H1 (cell line): ENCODE measurements at regions not wholly inside any gene's neighbourhood (a gene's known extent, or its start where the extent isn't known, plus 50 kb on each side); places are given as distances from the start of the nearest gene placed in this dataset.

Experiments used
- CTCF ChIA-PET: fragments of 300-600 bp; sonication (Branson Sonifier 250); formaldehyde crosslinking; loops from one replicate; lab custom pipeline; 2021; ENCODE audit not compliant: partially characterized antibody; lab: Charles Lee
- POLR2A ChIA-PET: fragments of 300-600 bp; sonication (Branson Sonifier 250); formaldehyde crosslinking; loops from one replicate; lab custom pipeline; 2021; ENCODE audit warnings: inconsistent platforms; ENCODE audit not compliant: partially characterized antibody; lab: Charles Lee
- DNase-seq, 2 experiments: peaks; one replicate each; pipeline versions ENCODE4 v3.0.0 to v3.0.0-alpha.2; 2010 to 2022; ENCODE audit warnings: low spot score in 2 of 2, low read depth in 1 of 2, mixed read lengths in 1 of 2
- FAIRE-seq: peaks from 2 replicates; lab custom pipeline; 2011; peaks lifted over from hg19 to GRCh38; lab: Jason Lieb, UNC
- H2AFZ ChIP-seq: 2 replicates; pipeline ENCODE4 v1.8.1; 2012; ENCODE audit warnings: low read length, inconsistent platforms
- H2AK5ac ChIP-seq: 2 replicates; pipeline ENCODE4 v1.6.1; 2013; ENCODE audit warnings: low read depth, low read length
- H2BK120ac ChIP-seq: replicated peaks from 2 replicates; pipeline ENCODE3; 2013; ENCODE audit warnings: low read depth, low read length, inconsistent platforms
- H2BK12ac ChIP-seq: 2 replicates; pipeline ENCODE4 v1.6.1; 2013; ENCODE audit warnings: low read depth, low read length
- H2BK15ac ChIP-seq: 2 replicates; pipeline ENCODE4 v1.6.1; 2013; ENCODE audit warnings: low read length
- H2BK20ac ChIP-seq: 2 replicates; pipeline ENCODE4 v1.6.1; 2013; ENCODE audit warnings: low read length
- H2BK5ac ChIP-seq: 2 replicates; pipeline ENCODE4 v1.6.1; 2013; ENCODE audit warnings: low read depth, low read length
- H3K14ac ChIP-seq: 2 replicates; pipeline ENCODE4 v1.6.1; 2013; ENCODE audit warnings: inconsistent platforms; ENCODE audit not compliant: insufficient read length
- H3K18ac ChIP-seq: 2 replicates; pipeline ENCODE4 v1.6.1; 2013; ENCODE audit warnings: low read length; ENCODE audit errors: extremely low read depth
- H3K23ac ChIP-seq: 2 replicates; pipeline ENCODE4 v1.6.1; 2013; ENCODE audit warnings: inconsistent platforms; ENCODE audit not compliant: insufficient read length
- H3K23me2 ChIP-seq: 2 replicates; pipeline ENCODE4 v1.6.1; 2013; ENCODE audit warnings: low read depth, low read length
- H3K27ac ChIP-seq: 2 replicates; pipeline ENCODE4 v1.6.1; 2011; ENCODE audit warnings: low read depth, low read length, inconsistent platforms
- H3K27me3 ChIP-seq, 4 experiments: replicated peaks in 1 of 4; 1 replicate in 1 of 4; 2 replicates in 3 of 4; pipeline versions ENCODE4 v1.6.1 to v1.8.1; 2011 to 2013; ENCODE audit warnings: low read length in 3 of 4, mild to moderate bottlenecking in 3 of 4, inconsistent platforms in 2 of 4, mixed read lengths in 2 of 4, moderate library complexity in 1 of 4; ENCODE audit not compliant: control insufficient read depth in 3 of 4, insufficient read depth in 3 of 4; ENCODE audit errors: extremely low read depth in 1 of 4
- H3K36me3 ChIP-seq, 4 experiments: 2 replicates each; pipeline versions ENCODE4 v1.6.1 to v1.8.1; 2011 to 2013; ENCODE audit warnings: mild to moderate bottlenecking in 4 of 4, low read length in 3 of 4, moderate library complexity in 2 of 4, control low read depth in 1 of 4, inconsistent platforms in 1 of 4; ENCODE audit not compliant: insufficient read depth in 4 of 4, control insufficient read depth in 2 of 4
- H3K4ac ChIP-seq: replicated peaks from 2 replicates; pipeline ENCODE3; 2013; ENCODE audit warnings: low read length, low read depth, mixed read lengths, inconsistent platforms; ENCODE audit not compliant: insufficient read length
- H3K4me1 ChIP-seq, 4 experiments: replicated peaks in 1 of 4; 1 replicate in 1 of 4; 2 replicates in 3 of 4; pipeline versions ENCODE4 v1.6.1 to v1.8.1; 2011 to 2013; ENCODE audit warnings: low read length in 3 of 4, inconsistent platforms in 2 of 4, mixed read lengths in 1 of 4; ENCODE audit not compliant: insufficient read depth in 4 of 4, control insufficient read depth in 3 of 4
- H3K4me2 ChIP-seq, 2 experiments: 2 replicates each; pipeline versions ENCODE4 v1.6.1 to v1.8.1; 2011 to 2013; ENCODE audit warnings: low read depth in 2 of 2, low read length in 2 of 2, control low read depth in 1 of 2, inconsistent platforms in 1 of 2, mild to moderate bottlenecking in 1 of 2; ENCODE audit not compliant: insufficient read depth in 1 of 2
- H3K4me3 ChIP-seq, 4 experiments: fragments of 200-600, 300-600 bp in 1 of 4; sonication (generic), shearing (Covaris generic), sonication (Bioruptor Twin) in 1 of 4; 2 replicates each; pipeline versions ENCODE4 v1.5.1 to v1.8.1; 2011 to 2016; ENCODE audit warnings: low read length in 4 of 4, low read depth in 3 of 4, control low read depth in 2 of 4, inconsistent platforms in 2 of 4, mild to moderate bottlenecking in 2 of 4, mixed read lengths in 1 of 4, moderate library complexity in 1 of 4; ENCODE audit not compliant: insufficient read depth in 2 of 4; ENCODE audit errors: extremely low read depth in 1 of 4
- H3K56ac ChIP-seq: replicated peaks from 2 replicates; pipeline ENCODE3; 2013; ENCODE audit warnings: low read depth, mild to moderate bottlenecking, mixed read lengths, low read length, inconsistent platforms; ENCODE audit not compliant: insufficient read length
- H3K79me1 ChIP-seq: 2 replicates; pipeline ENCODE4 v1.6.1; 2013; ENCODE audit warnings: low read depth, low read length, control low read depth
- H3K79me2 ChIP-seq, 2 experiments: 2 replicates each; pipeline versions ENCODE4 v1.6.1 to v1.8.1; 2012 to 2013; ENCODE audit warnings: low read length in 2 of 2, mild to moderate bottlenecking in 2 of 2, inconsistent platforms in 1 of 2; ENCODE audit not compliant: insufficient read depth in 2 of 2, control insufficient read depth in 1 of 2
- H3K9ac ChIP-seq, 4 experiments: replicated peaks in 1 of 4; 1 replicate in 1 of 4; 2 replicates in 3 of 4; pipeline versions ENCODE4 v1.6.1 to v1.8.1; 2011 to 2013; ENCODE audit warnings: low read depth in 3 of 4, low read length in 3 of 4, control low read depth in 2 of 4, mild to moderate bottlenecking in 2 of 4, moderate library complexity in 2 of 4, inconsistent platforms in 1 of 4; ENCODE audit errors: extremely low read depth in 1 of 4
- H3K9me3 ChIP-seq, 2 experiments: 2 replicates each; pipeline versions ENCODE4 v1.6.1 to v1.8.1; 2012 to 2013; ENCODE audit warnings: mild to moderate bottlenecking in 2 of 2, moderate library complexity in 2 of 2, control low read depth in 1 of 2, inconsistent platforms in 1 of 2, low read depth in 1 of 2, low read length in 1 of 2, mixed read lengths in 1 of 2; ENCODE audit not compliant: insufficient read depth in 2 of 2
- H4K20me1 ChIP-seq, 2 experiments: replicated peaks in 1 of 2; 2 replicates each; pipeline versions ENCODE3 to v1.8.1; 2011 to 2013; ENCODE audit warnings: inconsistent platforms in 2 of 2, low read length in 2 of 2, mild to moderate bottlenecking in 1 of 2; ENCODE audit not compliant: insufficient read depth in 2 of 2, control insufficient read depth in 1 of 2
- H4K5ac ChIP-seq: 2 replicates; pipeline ENCODE4 v1.6.1; 2013; ENCODE audit warnings: low read length, low read depth, mixed read lengths, inconsistent platforms; ENCODE audit not compliant: insufficient read length
- H4K8ac ChIP-seq: 2 replicates; pipeline ENCODE4 v1.8.0; 2013; ENCODE audit warnings: mild to moderate bottlenecking, moderate library complexity, low read length, inconsistent platforms; ENCODE audit not compliant: insufficient read depth; ENCODE audit errors: extremely low read depth
- H4K91ac ChIP-seq: replicated peaks from 2 replicates; pipeline ENCODE3; 2013; ENCODE audit warnings: low read length, mixed read lengths, inconsistent platforms; ENCODE audit not compliant: insufficient read length
- BCL11A ChIP-seq, 2 experiments: IDR thresholded peaks; one replicate each; pipeline ENCODE4 v1.6.1; 2011; ENCODE audit warnings: low read depth in 2 of 2, low read length in 2 of 2, mild to moderate bottlenecking in 2 of 2
- BRCA1 ChIP-seq: IDR thresholded peaks from 2 replicates; pipeline ENCODE4 v1.6.1; 2012; ENCODE audit warnings: low read depth, low read length, improper control_type of control experiment
- CEBPB ChIP-seq: IDR thresholded peaks from 2 replicates; pipeline ENCODE4 v1.6.1; 2012; ENCODE audit warnings: low read depth, low read length
- CREB1 ChIP-seq: IDR thresholded peaks from 2 replicates; pipeline ENCODE4 v1.6.1; 2012; ENCODE audit warnings: inconsistent platforms
- EGR1 ChIP-seq: IDR thresholded peaks from 2 replicates; pipeline ENCODE4 v1.6.1; 2011; ENCODE audit warnings: low read depth, low read length, borderline replicate concordance
- KDM1A ChIP-seq: fragments of 200-600, 300-600 bp; sonication (generic); IDR thresholded peaks from 2 replicates; pipeline ENCODE4 v1.7.1; 2016; ENCODE audit warnings: mild to moderate bottlenecking, low read length, borderline replicate concordance
- KDM4A ChIP-seq: IDR thresholded peaks from one replicate; pipeline ENCODE4 v1.7.1; 2012; ENCODE audit warnings: low read depth, mild to moderate bottlenecking, moderate library complexity, low read length, inconsistent platforms; ENCODE audit not compliant: severe bottlenecking
- PHF8 ChIP-seq: fragments of 200-600 bp; sonication (generic); conservative IDR thresholded peaks from 2 replicates; pipeline ENCODE4 v1.7.1; 2012; ENCODE audit warnings: low read depth, mild to moderate bottlenecking, inconsistent platforms, low read length, moderate library complexity
- POU5F1 ChIP-seq: IDR thresholded peaks from 2 replicates; pipeline ENCODE4 v1.6.1; 2011; ENCODE audit warnings: low read depth, mild to moderate bottlenecking, low read length, moderate library complexity
- RNF2 ChIP-seq: fragments of 200-900, 300-1000 bp; sonication (generic); IDR thresholded peaks from 2 replicates; pipeline ENCODE4 v1.7.1; 2016; ENCODE audit warnings: borderline replicate concordance, low read depth, mild to moderate bottlenecking, antibody characterized with exemption, low read length; ENCODE audit not compliant: poor library complexity, severe bottlenecking; ENCODE audit errors: missing control alignments
- SAP30 ChIP-seq: fragments of 300-600 bp; sonication (generic); IDR thresholded peaks from 2 replicates; pipeline ENCODE4 v1.7.1; 2012; ENCODE audit warnings: low read length, moderate library complexity, mild to moderate bottlenecking, inconsistent platforms; ENCODE audit not compliant: insufficient read depth, insufficient replicate concordance
- SIX5 ChIP-seq: IDR thresholded peaks from 2 replicates; pipeline ENCODE4 v1.6.1; 2011; ENCODE audit warnings: mild to moderate bottlenecking, low read depth, low read length
- TBP ChIP-seq: IDR thresholded peaks from 2 replicates; pipeline ENCODE4 v1.6.1; 2011; ENCODE audit warnings: low read depth, low read length, improper control_type of control experiment
- YY1 ChIP-seq: IDR thresholded peaks from 2 replicates; pipeline ENCODE4 v1.6.1; 2011; ENCODE audit warnings: low read depth, mild to moderate bottlenecking, low read length
- WGBS, 2 experiments: shearing (Covaris generic) in 1 of 2; methylation state at CpG; one replicate each; pipeline versions ENCODE4 v1.1.6 to v1.1.7; 2013 to 2015; ENCODE audit warnings: low lambda C conversion rate in 2 of 2, mixed read lengths in 2 of 2, inconsistent platforms in 1 of 2, low coverage in 1 of 2, missing lambda C conversion rate in 1 of 2; ENCODE audit not compliant: insufficient replicate concordance in 2 of 2, insufficient coverage in 1 of 2, insufficient read length in 1 of 2; ENCODE audit errors: extremely low coverage in 1 of 2, missing lambda C conversion rate in 1 of 2; 5-methylcytosine and 5-hydroxymethylcytosine counted together
- TF ChIP-seq, protein P1 (sequence below): IDR thresholded peaks from 2 replicates; pipeline ENCODE4 v1.6.1; 2011; ENCODE audit warnings: low read depth, mild to moderate bottlenecking, low read length; ENCODE audit not compliant: insufficient read depth

DNA sequence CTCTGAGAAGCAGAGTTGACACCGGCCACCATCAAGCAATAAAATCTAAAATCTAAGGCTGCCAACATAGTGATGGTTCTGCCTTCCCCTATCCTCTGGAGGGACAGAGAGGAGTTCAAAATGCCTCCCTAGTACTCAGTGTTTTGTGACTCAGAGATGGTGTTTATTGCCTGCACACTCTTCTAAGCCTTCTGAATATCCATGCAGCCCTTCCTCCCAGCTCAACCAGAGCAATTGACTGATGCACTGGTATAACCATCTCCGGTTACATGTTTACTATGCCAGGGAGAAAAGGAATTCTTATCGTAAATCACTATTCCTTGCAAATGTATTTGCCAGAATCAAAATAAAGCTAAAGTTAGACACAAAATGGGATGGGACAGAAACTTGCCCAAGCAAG lies 132.9 kb upstream of the RAB4A start:
- Histone ChIP-seq H3K18ac (no peak overlapping the region), H2BK120ac (no peak overlapping the region), H2AK5ac (no peak overlapping the region), H3K4ac (no peak overlapping the region), H3K27ac (no peak overlapping the region), H3K23me2 (no peaks in the 10 kb centered on the region), H3K4me3 (no peak overlapping the region), H4K5ac (no peak overlapping the region), H3K4me1 (no peaks in the 10 kb centered on the region), H2BK5ac (no peak overlapping the region), H3K56ac (no peak overlapping the region), H2BK15ac (no peak overlapping the region), H3K9me3 (peaks cover 9 to 13% of the 10 kb centered on the region in 2 experiments), H3K79me1 (no peaks in the 10 kb centered on the region), H2BK20ac (no peak overlapping the region), H2BK12ac (no peak overlapping the region), H3K79me2 (no peaks in the 10 kb centered on the region), H3K27me3 (no peaks in the 10 kb centered on the region; a peak in 1 of 7 replicates), H4K20me1 (no peaks in the 10 kb centered on the region), H4K91ac (no peak overlapping the region), H2AFZ (peak overlapping the region; percentile 51; the same call in 1 of the 2 replicates), H3K36me3 (no peaks in the 10 kb centered on the region), H3K23ac (no peak overlapping the region), H3K4me2 (no peak overlapping the region), H4K8ac (no peak overlapping the region), H3K14ac (no peak overlapping the region), H3K9ac (no peak overlapping the region)
- no peak for FAIRE-seq
- DNase-seq = no peak
- POLR2A ChIA-PET = no interaction called here
- CTCF ChIA-PET = interaction anchor here (1.2 kb wide), 2 partner anchors 19 to 30 kb away, joined by 3 to 4 read pairs; no protein-coding TSS in a partner anchor
- WGBS, 2 experiments = 95% methylated on average over 3 of the region's 3 CpGs; no CpG with 5 or more reads in 1 of the 2 experiments
- TF ChIP-seq RNF2 (no peak), KDM4A (no peak), CEBPB (no peak), KDM1A (no peak), CREB1 (no peak), SAP30 (no peak), SIX5 (no peak), EGR1 (no peak), YY1 (no peak), BCL11A (IDR thresholded peaks at IDR 0.05; ENCODE audit: low read depth in 2 of 2, low read length in 2 of 2) (no peak), TBP (no peak), POU5F1 (no peak), PHF8 (no peak), BRCA1 (no peak)
- TF ChIP-seq, protein P1, sequence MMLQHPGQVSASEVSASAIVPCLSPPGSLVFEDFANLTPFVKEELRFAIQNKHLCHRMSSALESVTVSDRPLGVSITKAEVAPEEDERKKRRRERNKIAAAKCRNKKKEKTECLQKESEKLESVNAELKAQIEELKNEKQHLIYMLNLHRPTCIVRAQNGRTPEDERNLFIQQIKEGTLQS = no peak
